Type B pancreatic cell (in vitro differentiated cells): ENCODE measurements at regions not wholly inside any gene's neighbourhood (a gene's known extent, or its start where the extent isn't known, plus 50 kb on each side); places are given as distances from the start of the nearest gene placed in this dataset.

ENCODE experiments used
- DNase-seq: peaks from one replicate; pipeline ENCODE4 v3.0.0; 2021; ENCODE audit warnings: mixed read lengths; ENCODE audit not compliant: unreplicated experiment; ENCODE audit errors: extremely low spot score
- H3K27ac Mint-ChIP-seq: 2 replicates; pipeline ENCODE4 v1.8.0; 2021; ENCODE audit warnings: mild to moderate bottlenecking, mixed read lengths
- H3K27me3 Mint-ChIP-seq: 2 replicates; pipeline ENCODE4 v1.8.0; 2021; ENCODE audit warnings: mixed read lengths
- H3K36me3 Mint-ChIP-seq: 2 replicates; pipeline ENCODE4 v1.8.0; 2021; ENCODE audit warnings: mixed read lengths
- H3K4me1 Mint-ChIP-seq: one replicate; pipeline ENCODE4 v1.8.0; 2021; ENCODE audit warnings: mixed read lengths; ENCODE audit not compliant: unreplicated experiment
- H3K4me3 Mint-ChIP-seq: 2 replicates; pipeline ENCODE4 v1.8.0; 2021; ENCODE audit warnings: mild to moderate bottlenecking, mixed read lengths
- H3K9me3 Mint-ChIP-seq: 2 replicates; pipeline ENCODE4 v1.8.0; 2021; ENCODE audit warnings: mixed read lengths
- TF ChIP-seq, protein P1 (sequence below): fragments of 200-600 bp; sonication (generic); conservative IDR thresholded peaks from 2 replicates; pipeline ENCODE4 v1.5.0; 2021; ENCODE audit warnings: antibody characterized with exemption, mild to moderate bottlenecking

DNA sequence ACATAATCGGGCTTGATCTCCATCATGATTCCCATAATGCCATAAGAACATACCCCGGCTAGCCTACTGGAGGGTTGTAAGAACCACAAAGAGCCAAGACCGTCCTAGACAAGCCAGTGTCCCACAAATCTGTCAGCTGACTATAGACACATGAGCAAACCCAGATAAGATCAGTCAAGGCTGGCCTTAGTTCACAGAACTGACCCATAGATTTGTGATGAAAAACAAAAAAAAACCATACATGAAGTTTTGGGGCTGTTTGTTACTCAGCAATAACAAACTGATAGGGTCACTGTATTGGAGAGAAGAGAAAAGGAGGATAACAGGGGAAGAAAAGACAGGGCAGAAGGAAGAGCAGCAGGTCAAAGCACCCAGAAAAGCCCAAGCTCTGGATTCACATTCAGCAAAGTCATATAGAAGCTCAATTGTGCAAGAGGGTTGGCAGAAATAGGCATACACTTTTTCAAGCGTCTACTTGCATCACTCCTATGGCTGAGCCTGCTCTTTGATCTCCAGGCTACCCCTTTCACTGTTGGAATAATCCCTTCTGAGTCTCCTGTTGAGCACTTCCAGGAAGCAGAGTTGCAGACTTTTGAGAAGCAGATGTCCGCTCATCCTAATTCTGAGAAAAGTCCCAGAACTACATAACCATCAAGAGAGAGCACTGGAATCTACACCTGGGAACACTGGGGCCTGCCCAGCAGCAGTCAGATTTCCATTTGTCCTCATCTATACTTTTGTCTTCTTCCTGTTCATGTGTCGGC is 122.0 kb upstream of the HABP2 start:
- TF ChIP-seq, protein P1, sequence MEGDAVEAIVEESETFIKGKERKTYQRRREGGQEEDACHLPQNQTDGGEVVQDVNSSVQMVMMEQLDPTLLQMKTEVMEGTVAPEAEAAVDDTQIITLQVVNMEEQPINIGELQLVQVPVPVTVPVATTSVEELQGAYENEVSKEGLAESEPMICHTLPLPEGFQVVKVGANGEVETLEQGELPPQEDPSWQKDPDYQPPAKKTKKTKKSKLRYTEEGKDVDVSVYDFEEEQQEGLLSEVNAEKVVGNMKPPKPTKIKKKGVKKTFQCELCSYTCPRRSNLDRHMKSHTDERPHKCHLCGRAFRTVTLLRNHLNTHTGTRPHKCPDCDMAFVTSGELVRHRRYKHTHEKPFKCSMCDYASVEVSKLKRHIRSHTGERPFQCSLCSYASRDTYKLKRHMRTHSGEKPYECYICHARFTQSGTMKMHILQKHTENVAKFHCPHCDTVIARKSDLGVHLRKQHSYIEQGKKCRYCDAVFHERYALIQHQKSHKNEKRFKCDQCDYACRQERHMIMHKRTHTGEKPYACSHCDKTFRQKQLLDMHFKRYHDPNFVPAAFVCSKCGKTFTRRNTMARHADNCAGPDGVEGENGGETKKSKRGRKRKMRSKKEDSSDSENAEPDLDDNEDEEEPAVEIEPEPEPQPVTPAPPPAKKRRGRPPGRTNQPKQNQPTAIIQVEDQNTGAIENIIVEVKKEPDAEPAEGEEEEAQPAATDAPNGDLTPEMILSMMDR = no peak
- Mint-ChIP-seq H3K27ac (no peak overlapping the region), H3K4me1 (peaks cover 11% of the 10 kb centered on the region), H3K9me3 (peaks cover 7% of the 10 kb centered on the region), H3K4me3 (no peak overlapping the region), H3K27me3 (peaks cover 38% of the 10 kb centered on the region), H3K36me3 (no peaks in the 10 kb centered on the region)
- DNase-seq = no peak

DNA sequence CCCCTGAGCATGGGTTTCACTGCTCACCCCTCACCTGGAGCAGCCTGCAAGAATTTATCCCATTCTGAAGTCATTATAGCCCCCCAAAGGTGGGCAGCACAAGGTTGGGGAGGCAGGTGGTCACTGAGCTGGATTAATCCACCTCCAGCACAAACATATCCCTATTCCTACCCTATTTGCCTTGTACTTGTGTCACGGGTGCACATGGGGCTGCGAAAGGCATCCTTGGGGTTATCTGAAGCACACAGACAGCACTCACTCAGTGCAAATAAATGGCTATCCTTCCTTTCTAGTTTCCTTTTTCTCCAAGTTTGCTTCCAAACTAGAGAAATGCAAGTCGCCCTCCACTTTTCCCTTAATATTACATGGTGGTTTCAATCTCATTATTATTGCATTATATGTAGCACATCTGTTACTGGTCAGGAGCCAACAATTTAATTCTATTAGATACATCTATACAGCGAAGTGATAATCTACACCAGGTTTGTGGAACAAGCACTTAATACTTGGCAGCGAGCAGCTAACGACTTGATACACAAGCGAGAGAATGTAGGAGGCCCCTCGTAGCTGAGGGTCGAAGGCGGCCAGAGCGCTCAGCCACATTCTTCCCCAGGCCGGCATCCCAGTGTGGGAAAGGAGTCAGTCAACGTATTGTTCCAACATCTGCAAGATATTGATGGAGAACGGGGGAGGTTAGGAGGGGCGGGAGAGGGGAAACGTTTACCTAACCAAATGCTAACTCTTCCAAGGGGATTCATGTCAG is 121.3 kb upstream of the HABP2 start:
- Mint-ChIP-seq H3K4me1 (peaks cover 11% of the 10 kb centered on the region), H3K4me3 (no peak overlapping the region), H3K9me3 (peaks cover 7% of the 10 kb centered on the region), H3K27me3 (peaks cover 35% of the 10 kb centered on the region), H3K27ac (no peak overlapping the region), H3K36me3 (no peaks in the 10 kb centered on the region)
- TF ChIP-seq, protein P1 = no peak
- no peak for DNase-seq

DNA sequence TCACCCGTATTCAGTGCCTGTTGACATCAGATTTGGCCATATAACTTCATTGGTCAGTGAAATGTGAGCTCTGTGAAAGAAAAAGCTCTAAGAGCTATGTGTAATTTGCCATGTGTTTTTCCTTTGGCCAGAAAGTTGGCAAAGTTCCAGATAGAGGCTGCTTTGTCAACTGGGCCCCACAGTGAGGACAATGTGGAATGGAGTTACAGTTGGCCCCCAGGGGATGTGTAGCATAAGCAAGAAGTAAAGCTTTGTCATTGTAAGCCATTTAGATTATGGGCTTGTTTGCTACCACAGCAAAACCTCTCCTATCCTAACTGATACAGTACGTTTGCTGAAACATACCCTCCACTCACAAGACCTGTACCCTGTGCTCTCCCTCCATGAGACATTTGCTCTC is 119.1 kb upstream of the HABP2 start:
- H3K27me3 Mint-ChIP-seq = peaks cover 24% of the 10 kb centered on the region
- H3K4me3 Mint-ChIP-seq = no peak overlapping the region
- H3K4me1 Mint-ChIP-seq = peaks cover 11% of the 10 kb centered on the region
- peaks cover 7% of the 10 kb centered on the region for H3K9me3 Mint-ChIP-seq
- DNase-seq = no peak
- TF ChIP-seq, protein P1 = no peak
- H3K36me3 Mint-ChIP-seq = no peaks in the 10 kb centered on the region
- no peak overlapping the region for H3K27ac Mint-ChIP-seq

DNA sequence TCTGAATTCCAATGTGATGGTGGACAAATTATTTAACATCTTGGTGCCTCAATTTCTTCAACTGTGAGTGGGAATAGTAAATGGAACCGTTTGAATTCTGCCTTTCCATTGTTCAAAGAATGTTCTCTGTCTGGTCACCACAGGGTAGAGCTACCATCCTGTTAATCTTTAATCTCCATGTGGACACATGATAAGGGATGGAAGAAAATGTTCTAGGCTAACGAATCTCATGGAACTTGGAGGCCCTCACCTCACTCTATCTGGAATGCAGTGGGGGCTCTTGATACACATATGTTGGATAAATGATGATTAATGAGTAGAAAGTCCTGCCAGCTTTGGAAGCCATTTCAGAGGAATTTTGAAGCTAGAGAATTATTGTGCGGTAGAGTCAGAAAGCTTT is 118.5 kb upstream of the HABP2 start:
- TF ChIP-seq, protein P1 = no peak
- Mint-ChIP-seq H3K27ac (no peak overlapping the region), H3K27me3 (peaks cover 21% of the 10 kb centered on the region), H3K36me3 (no peaks in the 10 kb centered on the region), H3K4me1 (peaks cover 11% of the 10 kb centered on the region), H3K9me3 (peaks cover 7% of the 10 kb centered on the region), H3K4me3 (no peak overlapping the region)
- no peak for DNase-seq

DNA sequence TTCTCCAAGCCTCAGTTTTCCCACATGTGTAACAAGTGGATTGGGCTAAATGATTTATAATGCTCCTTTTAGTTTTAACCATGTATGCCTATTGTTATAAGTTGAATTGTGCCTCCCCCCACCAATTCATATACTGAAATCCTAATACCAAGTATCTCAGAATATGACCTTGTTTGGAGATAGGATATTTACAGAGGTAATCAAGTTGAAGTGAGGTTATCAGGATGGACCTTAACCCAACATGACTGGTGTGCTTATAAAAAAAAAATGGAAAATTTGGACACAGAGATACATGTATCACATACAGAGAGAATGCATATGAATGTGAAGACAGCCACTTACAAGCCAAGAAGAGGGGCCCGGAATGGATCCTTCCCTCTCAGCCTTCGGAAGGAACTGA is 117.9 kb upstream of the HABP2 start:
- no peaks in the 10 kb centered on the region for H3K36me3 Mint-ChIP-seq
- TF ChIP-seq, protein P1 = no peak
- peaks cover 7% of the 10 kb centered on the region for H3K9me3 Mint-ChIP-seq
- H3K4me1 Mint-ChIP-seq = peaks cover 11% of the 10 kb centered on the region
- peaks cover 15% of the 10 kb centered on the region for H3K27me3 Mint-ChIP-seq
- no peak overlapping the region for H3K27ac Mint-ChIP-seq
- DNase-seq = no peak
- no peak overlapping the region for H3K4me3 Mint-ChIP-seq
